HG03064 (cell line): ENCODE measurements at regions not wholly inside any gene's neighbourhood (a gene's known extent, or its start where the extent isn't known, plus 50 kb on each side); places are given as distances from the start of the nearest gene placed in this dataset.

Experiments
- ATAC-seq: cut with Tn5 transposase; IDR thresholded peaks from one replicate; pipeline ENCODE4 v1.9.1; 2021; ENCODE audit warnings: low read depth; ENCODE audit not compliant: unreplicated experiment

DNA sequence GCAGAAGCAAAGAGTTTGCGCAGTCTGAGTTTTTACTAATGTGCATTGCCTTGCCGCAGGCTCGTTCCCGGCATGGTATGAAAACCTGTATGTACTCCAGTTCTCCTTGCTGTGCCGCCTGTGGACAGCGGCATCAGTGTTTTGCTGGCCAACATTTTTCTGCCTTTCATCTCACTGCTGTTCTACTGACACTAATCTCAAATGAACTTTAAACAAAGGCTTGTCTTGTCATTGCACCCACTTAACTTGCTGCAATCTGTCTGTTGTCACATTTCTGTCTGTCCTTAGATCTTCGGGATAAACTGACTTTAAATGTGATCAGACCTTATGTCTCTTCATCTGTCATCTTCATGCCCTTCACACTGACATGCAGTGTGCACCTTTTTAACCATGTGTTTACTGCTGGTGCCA is 71.7 kb upstream of the ZNRF2 start:
- ATAC-seq = no peak

DNA sequence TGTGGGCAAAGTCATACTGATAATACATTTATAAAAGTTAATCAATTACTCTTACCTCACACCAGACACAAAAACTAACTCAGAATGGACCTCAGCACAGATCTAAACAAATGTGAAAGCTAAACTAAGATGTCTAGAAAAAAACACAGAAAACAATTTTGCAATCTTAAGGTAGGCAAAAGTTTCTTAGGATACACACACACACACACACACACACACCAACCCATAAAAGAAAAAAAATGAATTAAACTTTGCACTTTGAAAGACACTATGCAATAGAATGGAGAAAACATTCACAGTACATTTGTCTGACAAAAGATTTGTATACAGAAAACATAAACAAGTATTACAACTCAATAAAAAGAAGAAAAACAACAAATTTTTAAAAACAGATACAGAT is 70.8 kb upstream of the ZNRF2 start:
- ATAC-seq = no peak

DNA sequence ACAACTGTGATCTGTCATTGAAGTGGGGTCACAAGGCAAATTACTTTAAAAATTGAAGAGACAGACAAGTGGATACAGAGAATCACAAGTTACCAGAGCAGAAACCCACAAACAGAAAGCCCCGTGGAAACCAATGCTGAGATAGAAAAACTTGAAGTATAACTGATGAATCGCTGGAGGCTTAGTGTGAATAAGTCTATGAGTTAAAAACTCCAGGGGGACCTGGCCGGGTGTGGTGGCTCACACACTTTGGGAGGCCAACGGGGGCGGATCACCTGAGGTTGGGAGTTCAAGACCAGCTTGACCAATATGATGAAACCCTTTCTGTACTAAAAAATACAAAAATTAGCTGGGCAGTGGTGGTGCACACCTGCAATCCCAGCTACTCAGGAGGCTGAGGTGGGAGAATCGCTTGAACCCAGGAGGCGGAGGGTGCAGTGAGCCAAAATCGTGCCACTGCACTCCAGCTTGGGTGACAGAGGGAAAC is 69.7 kb upstream of the ZNRF2 start:
- ATAC-seq = no peak

GRCh38 chr7:30221764-30222163 is 62.6 kb upstream of the ZNRF2 start:
- ATAC-seq = no peak

DNA sequence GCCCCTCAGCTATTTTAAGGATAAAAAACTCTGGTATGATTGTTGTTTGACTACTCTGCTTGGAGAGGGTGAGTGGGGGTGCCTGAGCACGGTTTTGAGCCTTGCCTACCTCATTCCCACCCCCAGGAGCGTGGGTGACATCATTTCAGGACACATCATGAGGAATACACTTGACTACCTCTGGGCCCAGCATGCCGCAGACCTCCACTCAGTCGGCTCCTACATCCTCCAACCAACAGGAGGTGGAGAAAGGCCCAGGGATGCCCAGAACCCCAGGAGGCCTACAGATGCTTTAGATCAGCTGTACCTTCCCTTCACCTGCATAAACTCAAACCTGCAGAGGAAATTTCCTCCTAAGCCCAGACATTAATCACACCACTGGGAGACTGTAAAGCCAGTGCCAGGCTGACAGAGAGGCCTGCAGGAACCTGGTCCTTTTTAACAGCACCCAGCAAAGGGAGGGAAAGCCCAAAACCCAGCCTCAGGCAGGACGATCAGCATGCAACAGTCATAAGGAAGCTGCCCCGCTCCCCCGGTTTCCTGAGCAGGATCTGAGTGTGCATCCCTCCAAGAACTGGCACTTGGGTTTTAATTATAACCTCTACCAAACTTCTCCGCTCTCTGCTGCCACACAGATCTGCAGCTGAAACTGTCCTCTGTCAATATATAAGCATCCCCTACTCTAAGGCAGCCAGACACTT is 61.7 kb upstream of the ZNRF2 start:
- no peak for ATAC-seq

- ATAC-seq = no peak
These were observed 60.5 kb upstream of the ZNRF2 start for GRCh38 chr7:30223896-30224295.

DNA sequence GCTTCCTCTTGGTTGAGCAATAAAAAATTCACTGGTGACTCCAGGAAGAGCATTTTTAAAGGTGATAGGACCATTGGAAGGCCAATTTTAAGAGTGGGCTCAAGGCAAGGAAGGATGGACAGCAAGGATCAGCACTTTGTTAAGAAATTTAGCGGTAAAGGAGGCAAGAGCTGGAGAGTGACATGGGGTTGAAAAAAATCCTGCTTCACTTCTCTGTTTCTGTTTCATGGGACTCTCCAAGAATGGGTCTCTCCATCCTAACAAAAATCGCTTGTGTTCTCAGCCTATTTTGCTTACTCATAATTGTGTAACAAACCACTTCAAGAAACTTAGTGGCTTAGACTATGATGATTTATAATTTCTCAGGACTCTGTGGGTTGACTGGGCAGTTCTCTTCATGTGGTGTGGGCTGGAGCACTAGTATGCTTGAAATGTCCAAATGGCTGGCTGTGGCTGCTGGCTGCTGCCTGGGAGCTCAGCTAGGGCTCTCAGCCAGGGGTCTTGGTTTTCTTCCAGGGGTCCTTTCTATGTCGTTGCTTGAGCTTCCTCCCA is 59.8 kb upstream of the ZNRF2 start:
- no peak for ATAC-seq

DNA sequence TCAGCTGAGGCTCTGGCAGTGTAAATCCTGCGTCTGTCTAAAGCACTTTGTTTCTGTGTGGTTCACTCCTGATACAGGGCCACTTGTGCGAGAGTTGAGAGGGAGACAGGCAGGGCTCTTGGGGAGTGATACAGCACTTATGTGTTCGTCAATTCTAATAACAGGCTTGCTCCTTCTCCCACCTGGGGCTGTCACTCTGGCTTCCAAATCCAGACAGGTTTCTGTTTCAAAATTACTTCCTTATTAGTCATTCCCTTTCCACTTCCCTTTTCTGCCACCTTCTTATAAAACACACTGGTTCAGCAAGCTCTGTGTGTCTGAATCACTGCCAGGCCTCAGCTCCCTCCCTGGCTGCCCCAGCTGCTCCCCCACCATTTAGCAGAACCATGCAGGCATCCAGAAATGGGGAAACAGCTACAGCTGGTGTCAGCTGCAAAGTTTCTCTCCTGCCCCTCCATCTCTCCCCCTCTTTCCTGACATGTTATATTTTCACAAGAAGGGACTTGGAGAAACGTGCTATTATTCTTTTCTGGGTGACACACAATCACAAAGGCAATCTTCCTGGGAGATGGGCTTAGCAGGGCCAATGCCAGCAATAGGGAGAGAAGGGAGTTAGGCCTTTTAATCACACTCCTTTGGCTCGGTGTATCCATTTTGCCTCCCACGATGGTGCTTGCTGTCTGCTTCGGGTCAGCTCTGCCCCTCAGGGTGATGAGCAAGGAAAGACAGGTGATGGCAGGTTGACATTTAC is 58.4 kb upstream of the ZNRF2 start:
- peak; percentile 74 for ATAC-seq

GRCh38 chr7:30226614-30227268 is 57.7 kb upstream of the ZNRF2 start:
- no peak for ATAC-seq

DNA sequence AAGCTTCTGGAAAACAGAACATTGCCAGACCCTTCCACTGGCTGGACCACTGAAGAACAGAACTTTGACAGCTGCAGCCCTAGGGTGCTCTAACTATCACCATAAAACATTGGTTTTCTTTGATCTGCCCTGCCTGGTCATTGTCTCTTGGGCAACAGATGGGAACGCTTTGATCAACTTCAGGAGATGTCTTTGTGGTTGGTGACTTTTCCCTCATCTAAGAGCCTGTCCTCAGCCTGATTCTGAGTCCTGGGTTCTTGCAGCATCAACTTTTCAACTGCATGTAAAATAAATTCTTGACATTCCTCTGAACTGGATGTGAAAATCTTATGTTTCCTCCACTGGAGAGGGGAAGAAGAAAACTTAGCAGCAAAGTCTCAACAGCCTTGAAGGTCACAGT is 53.1 kb upstream of the ZNRF2 start:
- no peak for ATAC-seq

DNA sequence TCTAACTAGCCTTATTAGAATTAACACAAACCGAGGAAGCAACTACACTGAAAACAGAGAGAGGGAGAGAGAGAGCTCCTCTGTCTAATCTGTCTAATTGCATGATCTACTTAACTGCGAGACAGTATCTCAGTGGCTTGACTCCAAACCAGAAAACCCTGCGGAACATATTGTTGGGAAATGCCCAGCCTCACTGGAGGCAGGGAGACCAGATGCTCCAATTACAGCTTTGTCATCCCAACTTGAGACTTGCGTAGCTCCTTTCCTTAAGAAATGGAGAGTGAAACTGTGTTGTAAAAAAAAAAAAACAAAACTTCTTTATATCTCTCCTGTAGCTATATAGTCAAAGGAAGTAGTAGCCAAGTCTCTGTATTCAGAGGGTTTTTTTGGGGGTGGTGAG is 52.0 kb upstream of the ZNRF2 start:
- ATAC-seq = no peak
